Mucosa of rectum (tissue), 2 donors: ENCODE measurements at regions not wholly inside any gene's neighbourhood (a gene's known extent, or its start where the extent isn't known, plus 50 kb on each side); places are given as distances from the start of the nearest gene placed in this dataset.

Source experiments
- H3K27ac ChIP-seq, 2 donors: one replicate each; pipeline ENCODE4 v1.7.0; 2013; ENCODE audit warnings: inconsistent platforms in 2 of 2, low read depth in 2 of 2, low read length in 2 of 2
- H3K27me3 ChIP-seq, 2 donors: one replicate each; pipeline ENCODE4 v1.7.0; 2013; ENCODE audit warnings: low read length in 2 of 2; ENCODE audit not compliant: control insufficient read depth in 2 of 2, insufficient read depth in 2 of 2
- H3K36me3 ChIP-seq, 2 donors: one replicate each; pipeline ENCODE4 v1.7.0; 2013; ENCODE audit warnings: low read length in 2 of 2; ENCODE audit not compliant: control insufficient read depth in 2 of 2, insufficient read depth in 2 of 2
- H3K4me1 ChIP-seq, 2 donors: one replicate each; pipeline ENCODE4 v1.7.0; 2013; ENCODE audit warnings: low read length in 2 of 2, mild to moderate bottlenecking in 1 of 2; ENCODE audit not compliant: control insufficient read depth in 2 of 2, insufficient read depth in 2 of 2
- H3K4me3 ChIP-seq, 2 donors: one replicate each; pipeline ENCODE4 v1.7.0; 2013; ENCODE audit warnings: low read length in 2 of 2
- H3K9ac ChIP-seq, 2 donors: one replicate each; pipeline ENCODE4 v1.7.0; 2013; ENCODE audit warnings: low read length in 2 of 2, low read depth in 1 of 2, mild to moderate bottlenecking in 1 of 2
- H3K9me3 ChIP-seq, 2 donors: one replicate each; pipeline ENCODE4 v1.7.0; 2013; ENCODE audit warnings: low read length in 2 of 2; ENCODE audit not compliant: control insufficient read depth in 2 of 2
- donor health status: healthy.
- donor health status: Normal muscosa, but diverticular disease.

GRCh38 chr3:188095431-188095830, 58.5 kb upstream of the LPP start:
- Histone ChIP-seq H3K27ac (no peak overlapping the region), H3K36me3 (no peaks in the 10 kb centered on the region), H3K27me3 (no peaks in the 10 kb centered on the region), H3K4me1 (no peaks in the 10 kb centered on the region), H3K9me3 (peaks cover 0 to under 1% of the 10 kb centered on the region in 2 donors), H3K4me3 (no peak overlapping the region), H3K9ac (no peak overlapping the region)

GRCh38 chr3:188097791-188098190, 56.2 kb upstream of the LPP start:
- H3K4me3 ChIP-seq, result no peak overlapping the region
- H3K9ac ChIP-seq, result no peak overlapping the region
- H3K9me3 ChIP-seq, result peaks cover 5 to 7% of the 10 kb centered on the region in 2 donors
- H3K36me3 ChIP-seq, result no peaks in the 10 kb centered on the region
- no peak overlapping the region for H3K27ac ChIP-seq
- H3K4me1 ChIP-seq, result no peaks in the 10 kb centered on the region
- H3K27me3 ChIP-seq, result no peaks in the 10 kb centered on the region

- Histone ChIP-seq H3K27ac (no peak overlapping the region), H3K4me1 (no peaks in the 10 kb centered on the region), H3K36me3 (no peaks in the 10 kb centered on the region), H3K27me3 (no peaks in the 10 kb centered on the region), H3K4me3 (no peak overlapping the region), H3K9me3 (peaks cover 5 to 7% of the 10 kb centered on the region in 2 donors), H3K9ac (no peak overlapping the region)
Measured at GRCh38 chr3:188099907-188100306, 54.0 kb upstream of the LPP start.

GRCh38 chr3:188102861-188103547, 51.0 kb upstream of the LPP start:
- no peaks in the 10 kb centered on the region for H3K27me3 ChIP-seq
- H3K4me1 ChIP-seq, result no peaks in the 10 kb centered on the region
- no peak overlapping the region for H3K27ac ChIP-seq
- no peak overlapping the region for H3K4me3 ChIP-seq
- H3K9ac ChIP-seq, result no peak overlapping the region
- peaks cover 5 to 7% of the 10 kb centered on the region in 2 donors for H3K9me3 ChIP-seq
- no peaks in the 10 kb centered on the region for H3K36me3 ChIP-seq

GRCh38 chr3:188104050-188104449, 49.9 kb upstream of the LPP start:
- no peak overlapping the region for H3K9ac ChIP-seq
- no peaks in the 10 kb centered on the region for H3K27me3 ChIP-seq
- peaks cover 5 to 7% of the 10 kb centered on the region in 2 donors for H3K9me3 ChIP-seq
- no peaks in the 10 kb centered on the region for H3K36me3 ChIP-seq
- no peak overlapping the region for H3K27ac ChIP-seq
- H3K4me3 ChIP-seq, result no peak overlapping the region
- H3K4me1 ChIP-seq, result no peaks in the 10 kb centered on the region
